ENCODE measurements at regions not wholly inside any gene's neighbourhood (a gene's known extent, or its start where the extent isn't known, plus 50 kb on each side); places are given as distances from the start of the nearest gene placed in this dataset.

- TF ChIP-seq CTCF (IDR thresholded peaks at IDR 0.05) (no peak), POLR2A (IDR thresholded peaks at IDR 0.05) (no peak), POLR2AphosphoS5 (IDR thresholded peaks at IDR 0.05) (no peak), EP300 (IDR thresholded peaks at IDR 0.05) (no peak)
These were observed 237.7 kb upstream of the TMC3 start for GRCh38 chr15:81611679-81612078.

Data from gastroesophageal sphincter (tissue), 3 donors.